Panc1 (cell line): ENCODE measurements at regions not wholly inside any gene's neighbourhood (a gene's known extent, or its start where the extent isn't known, plus 50 kb on each side); places are given as distances from the start of the nearest gene placed in this dataset.

ENCODE experiments used
- ATAC-seq: fragments of 200-7000 bp; cut with Tn5 transposase; 2 replicates; pipeline ENCODE4 v1.9.1; 2020; ENCODE audit warnings: mild to moderate bottlenecking, moderate library complexity
- BruUV-seq: library from RNA; stranded (reverse); fragments of 400-500 nt; replicated peaks from 2 replicates; lab custom pipeline; 2021; lab: Mats Ljungman, UMichigan
- CTCF ChIA-PET: fragments of 300-600 bp; sonication (Branson Sonifier 250); formaldehyde crosslinking; loops from one replicate; lab custom pipeline; 2022; ENCODE audit warnings: antibody characterized with exemption; lab: Charles Lee
- POLR2A ChIA-PET: fragments of 300-600 bp; sonication (Branson Sonifier 250); formaldehyde crosslinking; loops from one replicate; lab custom pipeline; 2022; ENCODE audit warnings: antibody characterized with exemption; lab: Charles Lee
- DNase-seq: peaks from one replicate; pipeline ENCODE4 v3.0.0-alpha.2; 2010; ENCODE audit warnings: low read depth, low spot score
- H3K27ac ChIP-seq: 2 replicates; pipeline ENCODE4 v1.5.1; 2011; ENCODE audit warnings: mild to moderate bottlenecking, low read length, inconsistent platforms
- H3K27me3 ChIP-seq: fragments of 200-500 bp; sonication (Bioruptor generic); 2 replicates; pipeline ENCODE4 v1.6.0; 2014; ENCODE audit warnings: low read length, inconsistent platforms; ENCODE audit not compliant: control insufficient read depth, insufficient read depth
- H3K36me3 ChIP-seq: fragments of 200-500 bp; sonication (Bioruptor generic); 2 replicates; pipeline ENCODE4 v1.5.1; 2014; ENCODE audit warnings: inconsistent platforms, mild to moderate bottlenecking, low read length, moderate library complexity; ENCODE audit not compliant: control insufficient read depth, insufficient read depth
- H3K4me1 ChIP-seq: 2 replicates; pipeline ENCODE4 v1.5.1; 2011; ENCODE audit warnings: inconsistent platforms, mild to moderate bottlenecking, low read length, moderate library complexity; ENCODE audit not compliant: control insufficient read depth, insufficient read depth
- H3K4me3 ChIP-seq, 2 experiments: 2 replicates each; pipeline ENCODE4 v1.5.1; 2011 to 2012; ENCODE audit warnings: low read depth in 2 of 2, low read length in 2 of 2, mild to moderate bottlenecking in 2 of 2, inconsistent platforms in 1 of 2, moderate library complexity in 1 of 2
- H3K9me3 ChIP-seq: fragments of 200-500 bp; sonication (Bioruptor generic); 2 replicates; pipeline ENCODE4 v1.5.1; 2014; ENCODE audit warnings: low read depth, mild to moderate bottlenecking, inconsistent platforms, low read length, moderate library complexity; ENCODE audit not compliant: control insufficient read depth, insufficient read depth
- CTCF ChIP-seq: fragments of 450-650 bp; IDR thresholded peaks from 2 replicates; pipeline ENCODE4 v1.5.1; 2017; ENCODE audit warnings: mild to moderate bottlenecking
- POLR2AphosphoS5 ChIP-seq: IDR thresholded peaks from 2 replicates; pipeline ENCODE4 v1.6.1; 2012; ENCODE audit warnings: mild to moderate bottlenecking, low read depth, low read length, moderate library complexity
- REST ChIP-seq, 2 experiments: IDR thresholded peaks; 2 replicates each; pipeline ENCODE4 v1.6.1; 2011 to 2012; ENCODE audit warnings: low read depth in 2 of 2, control low read depth in 1 of 2, low read length in 1 of 2, mild to moderate bottlenecking in 1 of 2, moderate library complexity in 1 of 2; ENCODE audit not compliant: insufficient read depth in 1 of 2
- SIN3A ChIP-seq: IDR thresholded peaks from 2 replicates; pipeline ENCODE4 v1.6.1; 2012; ENCODE audit warnings: low read depth, mild to moderate bottlenecking, low read length, moderate library complexity, borderline replicate concordance; ENCODE audit not compliant: insufficient read depth
- TCF7L2 ChIP-seq: IDR thresholded peaks from 2 replicates; pipeline ENCODE4 v1.6.1; 2011; ENCODE audit warnings: mild to moderate bottlenecking, low read depth, low read length, inconsistent platforms
- in situ Hi-C: cut with HindIII; loops from 2 replicates; pipeline ENCODE4 v1.10.0; 2016; ENCODE audit warnings: low sequenced_read_pairs, low pct_unique_long_range_greater_than_20kb
- intact Hi-C: fragments of 100-400 bp; cut with micrococcal nuclease; formaldehyde crosslinking; loops from one replicate; pipeline ENCODE4 v1.10.0; 2022; ENCODE audit not compliant: unreplicated experiment

GRCh38 chr10:83612050-83612449, 527.3 kb upstream of the GHITM start:
- Histone ChIP-seq H3K27ac (no peak overlapping the region), H3K9me3 (no peaks in the 10 kb centered on the region), H3K27me3 (no peaks in the 10 kb centered on the region), H3K4me1 (no peaks in the 10 kb centered on the region), H3K4me3 (no peak overlapping the region), H3K36me3 (no peaks in the 10 kb centered on the region)
- ChIA-PET CTCF (no interaction called here), POLR2A (no interaction called here)
- BruUV-seq, result no TSS peak
- intact Hi-C loops, result no loop called here
- ATAC-seq (no peak), DNase-seq (no peak)
- in situ Hi-C loops, result no loop called here
- TF ChIP-seq SIN3A (no peak), REST (IDR thresholded peaks at IDR 0.05; ENCODE audit: insufficient read depth in 1 of 2, low read depth in 2 of 2, low read length in 1 of 2) (no peak), POLR2AphosphoS5 (no peak), CTCF (no peak), TCF7L2 (no peak)

GRCh38 chr10:83612746-83613145, 526.6 kb upstream of the GHITM start:
- intact Hi-C loops, result no loop called here
- BruUV-seq, result no TSS peak
- no peaks in the 10 kb centered on the region for H3K36me3 ChIP-seq
- H3K27ac ChIP-seq, result no peak overlapping the region
- DNase-seq (no peak), ATAC-seq (no peak)
- no peak overlapping the region for H3K4me3 ChIP-seq
- no peaks in the 10 kb centered on the region for H3K4me1 ChIP-seq
- in situ Hi-C loops, result no loop called here
- ChIA-PET CTCF (no interaction called here), POLR2A (no interaction called here)
- TF ChIP-seq POLR2AphosphoS5 (no peak), SIN3A (no peak), TCF7L2 (no peak), CTCF (no peak), REST (IDR thresholded peaks at IDR 0.05; ENCODE audit: insufficient read depth in 1 of 2, low read depth in 2 of 2, low read length in 1 of 2) (no peak)
- H3K9me3 ChIP-seq, result no peaks in the 10 kb centered on the region
- no peaks in the 10 kb centered on the region for H3K27me3 ChIP-seq
